ENCODE measurements at regions not wholly inside any gene's neighbourhood (a gene's known extent, or its start where the extent isn't known, plus 50 kb on each side); places are given as distances from the start of the nearest gene placed in this dataset.

DNA sequence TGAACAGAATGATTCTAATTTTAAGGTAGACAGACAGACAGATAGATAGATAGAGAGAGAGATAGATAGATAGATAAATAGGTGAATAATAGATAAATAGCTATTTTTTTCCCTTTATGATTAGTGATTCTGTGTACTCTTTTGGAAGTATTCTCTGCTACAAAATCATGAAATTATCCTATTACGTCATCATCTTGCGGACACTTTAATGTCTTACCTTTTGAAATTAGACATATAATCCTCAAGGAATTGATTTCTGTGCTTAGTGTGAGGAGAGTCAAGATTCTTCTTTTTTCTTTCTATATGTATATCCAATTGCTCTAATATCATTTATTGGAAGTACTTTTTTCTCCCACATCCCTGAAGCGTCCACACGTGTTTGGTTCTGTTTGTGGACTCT is 215.2 kb downstream of the SCG2 start (continued):
- TF ChIP-seq, protein P1, sequence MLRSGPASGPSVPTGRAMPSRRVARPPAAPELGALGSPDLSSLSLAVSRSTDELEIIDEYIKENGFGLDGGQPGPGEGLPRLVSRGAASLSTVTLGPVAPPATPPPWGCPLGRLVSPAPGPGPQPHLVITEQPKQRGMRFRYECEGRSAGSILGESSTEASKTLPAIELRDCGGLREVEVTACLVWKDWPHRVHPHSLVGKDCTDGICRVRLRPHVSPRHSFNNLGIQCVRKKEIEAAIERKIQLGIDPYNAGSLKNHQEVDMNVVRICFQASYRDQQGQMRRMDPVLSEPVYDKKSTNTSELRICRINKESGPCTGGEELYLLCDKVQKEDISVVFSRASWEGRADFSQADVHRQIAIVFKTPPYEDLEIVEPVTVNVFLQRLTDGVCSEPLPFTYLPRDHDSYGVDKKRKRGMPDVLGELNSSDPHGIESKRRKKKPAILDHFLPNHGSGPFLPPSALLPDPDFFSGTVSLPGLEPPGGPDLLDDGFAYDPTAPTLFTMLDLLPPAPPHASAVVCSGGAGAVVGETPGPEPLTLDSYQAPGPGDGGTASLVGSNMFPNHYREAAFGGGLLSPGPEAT (IDR thresholded peaks at IDR 0.05; ENCODE audit: low read depth): no peak
- TF ChIP-seq NR2C1 (IDR thresholded peaks at IDR 0.05): no peak
- no peak for TF ChIP-seq NBN (IDR thresholded peaks at IDR 0.05)
- TF ChIP-seq SIX5 (IDR thresholded peaks at IDR 0.05; ENCODE audit: low read depth, low read length, severe bottlenecking): no peak
- TF ChIP-seq SMC3 (IDR thresholded peaks at IDR 0.05; ENCODE audit: borderline replicate concordance, low read length): no peak

DNA sequence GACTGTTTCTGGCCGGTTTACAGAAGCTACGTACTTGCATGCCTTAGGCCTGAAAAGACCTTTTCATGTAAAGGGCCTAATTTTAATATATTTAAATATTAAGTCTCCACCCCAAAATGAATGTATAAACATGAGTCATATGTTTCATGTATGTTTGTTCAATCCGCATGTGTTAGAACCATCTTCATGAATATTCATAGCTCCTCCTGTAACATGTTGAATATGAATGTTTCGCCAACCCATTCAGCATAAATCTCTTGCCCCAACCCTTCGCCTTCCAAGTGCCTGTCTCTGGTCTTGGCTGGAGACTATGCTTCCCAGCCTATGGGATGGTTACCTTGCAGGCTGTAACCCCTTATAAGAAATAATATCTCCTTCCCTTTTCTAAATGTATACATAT is 212.5 kb downstream of the SCG2 start:
- ChIA-PET RAD21 (ENCODE audit: unreplicated experiment) (no interaction called here), SMC1A (ENCODE audit: uncharacterized antibody, unreplicated experiment) (no interaction called here), POLR2A (no interaction called here), CTCF (interaction anchor here (0.8 kb wide), 1 partner anchor 13 kb away, joined by 3 read pairs; no protein-coding TSS in a partner anchor)
- DNase-seq (ENCODE audit: low read depth, low spot score): no peak
- no TSS peak for BruUV-seq (replicated peaks)
- H4K20me1 ChIP-seq (ENCODE audit: control insufficient read depth, insufficient read depth): no peaks in the 10 kb centered on the region
- intact Hi-C loops (cut with micrococcal nuclease; ENCODE audit: unreplicated experiment): no loop called here
- 26% methylated on average over 5 of the region's 5 CpGs for WGBS (ENCODE audit: insufficient coverage, insufficient replicate concordance, low lambda C conversion rate, missing lambda C conversion rate)
- ATAC-seq: no peak
- no peak overlapping the region for H2AFZ ChIP-seq (ENCODE audit: control insufficient read depth, low read depth, low read length)
- H3K79me2 ChIP-seq (ENCODE audit: control insufficient read depth, insufficient read depth, low read length): no peaks in the 10 kb centered on the region
- no peak overlapping the region for H3K27ac ChIP-seq (ENCODE audit: control insufficient read depth, insufficient read depth)
- no peak overlapping the region for H3K9ac ChIP-seq (ENCODE audit: control insufficient read depth, insufficient read depth, low read length)
- in situ Hi-C loops (cut with MboI): no loop called here
- FAIRE-seq: no peak
- H3K9me3 ChIP-seq (replicated peaks; ENCODE audit: control insufficient read depth, insufficient read depth, low read length): no peaks in the 10 kb centered on the region
- no peaks in the 10 kb centered on the region for H3K4me1 ChIP-seq (ENCODE audit: control insufficient read depth, insufficient read depth, low read length)
- H3K27me3 ChIP-seq (replicated peaks in 1 of 2; ENCODE audit: control insufficient read depth in 2 of 2, insufficient read depth in 2 of 2, low read length in 1 of 2): no peaks in the 10 kb centered on the region
- no peak overlapping the region for H3K4me3 ChIP-seq
- H3K36me3 ChIP-seq (ENCODE audit: control insufficient read depth in 2 of 2, insufficient read depth in 2 of 2, low read length in 1 of 2): no peaks in the 10 kb centered on the region
- TF ChIP-seq, protein P2, sequence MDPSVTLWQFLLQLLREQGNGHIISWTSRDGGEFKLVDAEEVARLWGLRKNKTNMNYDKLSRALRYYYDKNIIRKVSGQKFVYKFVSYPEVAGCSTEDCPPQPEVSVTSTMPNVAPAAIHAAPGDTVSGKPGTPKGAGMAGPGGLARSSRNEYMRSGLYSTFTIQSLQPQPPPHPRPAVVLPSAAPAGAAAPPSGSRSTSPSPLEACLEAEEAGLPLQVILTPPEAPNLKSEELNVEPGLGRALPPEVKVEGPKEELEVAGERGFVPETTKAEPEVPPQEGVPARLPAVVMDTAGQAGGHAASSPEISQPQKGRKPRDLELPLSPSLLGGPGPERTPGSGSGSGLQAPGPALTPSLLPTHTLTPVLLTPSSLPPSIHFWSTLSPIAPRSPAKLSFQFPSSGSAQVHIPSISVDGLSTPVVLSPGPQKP (IDR thresholded peaks at IDR 0.05; ENCODE audit: low read depth, low read length): no peak
- no peak for TF ChIP-seq TCF3 (IDR thresholded peaks at IDR 0.05; ENCODE audit: borderline replicate concordance, insufficient read depth, low read depth, low read length)
- TF ChIP-seq ZNF622 (IDR thresholded peaks at IDR 0.05): no peak
- no peak for TF ChIP-seq NR2C2 (IDR thresholded peaks at IDR 0.05; ENCODE audit: borderline replicate concordance, control insufficient read depth, insufficient read length, low read depth)
- TF ChIP-seq FOXK2 (IDR thresholded peaks at IDR 0.05): no peak
- no peak for TF ChIP-seq SMC3 (IDR thresholded peaks at IDR 0.05; ENCODE audit: borderline replicate concordance, low read length)
- no peak overlapping the region for H3K4me2 ChIP-seq (ENCODE audit: control insufficient read depth, insufficient read depth)

All from GM12878 (cell line).